HG03097 (cell line): ENCODE measurements at regions not wholly inside any gene's neighbourhood (a gene's known extent, or its start where the extent isn't known, plus 50 kb on each side); places are given as distances from the start of the nearest gene placed in this dataset.

Experiments
- ATAC-seq: cut with Tn5 transposase; IDR thresholded peaks from one replicate; pipeline ENCODE4 v1.9.1; 2021; ENCODE audit not compliant: unreplicated experiment, low FRiP score

GRCh38 chr22:34038801-34039555 lies 118.7 kb upstream of the LARGE1 start:
- ATAC-seq: no peak

DNA sequence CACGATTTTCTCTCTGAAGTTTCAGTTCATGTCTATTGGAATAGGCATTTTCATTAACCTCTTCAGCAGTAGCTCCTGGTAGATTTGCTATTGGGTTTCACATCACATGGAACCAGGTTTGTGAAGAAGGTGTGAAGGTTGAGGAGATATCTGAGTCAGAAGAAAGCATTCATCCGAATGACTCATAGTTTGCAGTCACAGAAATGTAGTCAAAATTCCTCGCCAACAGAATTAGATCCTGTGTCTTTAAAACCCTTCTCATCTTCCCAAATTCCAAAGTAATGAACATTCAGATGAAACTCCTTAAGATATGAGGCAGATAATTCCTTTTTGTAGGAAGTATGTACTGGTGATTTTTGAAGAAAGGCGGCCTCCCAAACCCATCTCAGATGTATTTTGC lies 125.0 kb upstream of the LARGE1 start:
- ATAC-seq: no peak

DNA sequence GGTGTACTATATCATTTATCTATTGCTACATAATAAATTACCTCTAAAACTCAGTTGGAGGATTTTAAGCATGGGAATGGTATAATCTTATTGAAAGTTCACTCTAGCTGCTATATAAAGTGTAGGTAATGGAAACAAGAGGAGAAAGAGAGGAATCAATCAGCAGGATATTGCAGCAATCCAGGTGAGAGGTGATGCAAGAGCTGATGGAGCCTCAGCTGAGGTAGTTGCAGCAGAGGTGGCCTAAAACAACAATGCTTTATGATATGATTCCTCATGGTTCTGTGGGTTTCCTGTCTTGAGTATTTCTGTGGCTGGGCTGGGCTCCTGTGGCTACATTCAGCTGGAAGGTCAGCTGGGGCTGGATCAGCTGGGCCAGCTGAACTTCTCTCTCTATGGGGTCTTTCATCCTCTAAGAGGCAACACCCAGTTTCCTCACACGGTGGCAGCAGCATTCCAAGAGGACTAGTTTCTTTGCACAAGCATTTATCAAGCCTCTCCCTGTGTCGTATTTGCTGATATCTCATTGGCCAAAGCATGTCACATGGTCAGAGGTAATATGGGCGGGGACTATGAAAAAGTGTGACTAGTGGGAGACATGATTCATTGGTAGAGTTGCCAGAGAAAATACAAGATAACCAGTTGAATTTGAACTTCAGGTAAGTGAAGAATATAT lies 135.4 kb upstream of the LARGE1 start:
- ATAC-seq: no peak

DNA sequence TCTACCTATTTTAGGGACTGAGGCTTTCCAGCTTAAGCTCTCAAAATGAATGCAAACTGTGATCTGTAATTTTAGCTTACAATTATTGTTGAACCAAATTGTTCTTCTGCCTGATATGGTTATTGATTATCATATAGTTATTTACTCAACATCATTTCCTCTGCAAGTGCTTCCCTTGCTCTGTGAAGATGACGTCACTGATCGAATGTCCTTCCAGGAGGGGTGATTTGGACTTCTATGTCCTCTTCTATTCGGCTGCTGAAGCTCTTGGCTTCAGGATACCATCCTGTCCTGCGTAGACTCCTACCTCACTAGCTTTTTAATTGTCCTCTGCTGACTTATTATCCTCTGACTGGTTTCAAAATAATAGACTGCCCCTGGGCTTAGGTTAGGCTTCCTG lies 137.4 kb upstream of the LARGE1 start:
- no peak for ATAC-seq

DNA sequence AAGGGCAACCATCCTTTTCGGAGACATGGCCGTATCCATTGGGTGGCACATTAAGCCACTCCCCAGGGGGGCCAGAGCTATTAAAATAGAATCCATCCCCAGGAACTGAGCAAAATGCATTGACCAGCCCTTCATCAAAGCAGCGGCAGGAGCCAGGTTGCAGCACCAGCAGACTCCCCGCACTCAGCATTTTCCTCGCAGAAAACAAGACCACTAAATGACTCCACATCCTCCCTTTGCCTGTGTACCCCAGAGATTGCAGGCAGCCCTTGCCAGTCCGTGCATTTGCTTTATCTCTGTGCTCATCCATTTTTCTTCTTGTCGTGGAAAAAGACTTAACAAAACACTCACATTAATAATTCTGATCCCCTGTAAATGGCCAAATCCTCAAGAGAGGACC lies 144.4 kb upstream of the LARGE1 start:
- ATAC-seq: no peak

- ATAC-seq: no peak
Measured at GRCh38 chr22:34067031-34067430, 146.8 kb upstream of the LARGE1 start.

DNA sequence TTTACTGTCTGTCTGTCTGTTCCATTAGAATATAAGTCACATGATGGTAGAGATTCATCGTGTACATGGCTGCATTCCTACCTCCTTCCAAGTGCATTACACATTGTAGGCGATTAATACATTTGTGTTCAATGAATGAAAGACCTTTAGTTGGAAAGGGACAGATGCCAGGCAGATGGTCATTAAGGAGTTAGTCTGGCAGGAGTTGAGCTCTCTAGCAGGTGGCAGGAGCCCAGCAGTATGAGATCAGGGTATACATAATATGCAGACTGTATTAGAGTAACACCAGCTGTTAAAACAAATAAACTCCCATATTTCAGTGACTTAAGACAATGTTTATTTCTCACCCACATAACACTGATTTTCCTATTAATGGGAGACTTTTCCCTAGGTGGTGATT lies 147.7 kb upstream of the LARGE1 start:
- ATAC-seq: no peak

DNA sequence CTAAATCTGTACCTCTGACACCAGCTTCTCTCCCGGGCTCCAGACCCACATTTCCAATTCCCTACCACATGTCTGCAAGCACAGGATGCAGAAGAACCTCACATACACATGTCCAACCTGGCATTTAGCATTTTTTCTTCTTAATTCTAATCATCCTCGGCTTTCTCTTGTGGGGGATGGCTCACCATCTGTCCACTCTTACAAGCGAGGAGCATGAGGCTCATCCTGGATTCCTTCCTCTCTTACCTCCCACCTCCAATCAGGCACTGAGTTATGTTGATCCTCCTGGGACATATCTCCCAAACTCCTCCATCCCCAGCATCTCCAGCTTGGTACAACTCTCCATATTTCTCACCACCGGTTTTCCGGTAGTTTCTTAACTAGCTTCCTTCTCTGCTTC lies 149.8 kb upstream of the LARGE1 start:
- ATAC-seq: no peak

DNA sequence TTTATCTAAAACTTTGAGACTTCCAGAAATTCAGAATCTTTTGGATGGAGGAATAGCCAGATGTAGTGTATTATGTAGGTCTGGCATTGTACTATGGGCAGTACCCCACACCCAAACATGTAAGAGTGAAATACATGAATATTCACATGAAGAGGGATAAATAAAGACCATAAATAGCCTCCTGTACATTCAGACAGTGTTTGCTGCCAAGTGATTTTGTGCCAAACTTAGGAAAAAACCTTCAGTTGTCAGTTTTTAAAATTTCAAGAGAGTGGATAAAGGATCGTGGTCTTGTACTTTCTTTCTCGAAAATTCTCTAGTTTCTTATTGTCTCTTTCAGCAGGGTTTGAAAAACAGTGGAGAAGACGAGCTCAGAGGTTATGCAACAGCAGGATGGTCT lies 150.3 kb upstream of the LARGE1 start:
- no peak for ATAC-seq

DNA sequence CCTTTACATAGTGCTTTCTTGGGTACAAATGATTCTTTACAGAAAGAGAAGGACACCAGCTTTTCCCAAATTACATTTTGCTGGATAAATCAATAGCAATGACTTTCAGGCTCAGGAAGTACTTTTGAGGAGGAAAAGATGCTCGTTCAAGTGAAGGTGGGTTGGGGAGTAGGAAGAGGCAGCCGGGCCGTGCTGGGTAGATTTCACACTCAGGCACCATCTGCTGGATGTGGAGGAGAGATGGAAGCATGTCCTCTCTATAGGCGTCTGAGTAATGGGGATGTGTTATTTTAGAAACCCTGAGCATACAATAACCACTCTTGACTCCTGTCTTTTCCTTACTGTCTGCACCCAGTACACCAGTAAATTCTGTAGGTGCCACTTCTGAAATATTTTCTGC lies 152.3 kb upstream of the LARGE1 start:
- no peak for ATAC-seq

- no peak for ATAC-seq
Measured at GRCh38 chr22:34080433-34080832, 160.2 kb upstream of the LARGE1 start.

DNA sequence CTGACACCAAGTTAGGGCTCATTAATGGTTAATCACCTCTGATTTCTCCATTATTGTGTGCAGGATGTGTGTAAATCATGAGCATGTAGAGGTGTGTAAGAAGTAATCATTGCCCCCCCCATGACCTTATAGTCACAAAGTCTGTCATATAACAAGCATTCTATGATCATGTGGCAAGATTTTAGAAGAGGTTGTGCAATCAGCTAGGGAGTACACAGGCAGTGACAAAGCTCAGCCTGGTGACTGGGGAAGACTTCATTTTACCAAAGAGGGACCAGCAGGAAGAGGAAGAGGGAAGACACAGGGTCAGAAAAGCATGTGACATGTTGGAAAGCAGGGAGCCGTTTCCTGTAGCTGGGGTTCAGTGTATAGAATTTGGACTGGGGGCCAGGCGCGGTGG lies 176.5 kb upstream of the LARGE1 start:
- ATAC-seq: no peak

- no peak for ATAC-seq
Measured at GRCh38 chr22:34099278-34099677, 179.0 kb upstream of the LARGE1 start.

GRCh38 chr22:34102633-34103032 lies 182.4 kb upstream of the LARGE1 start:
- no peak for ATAC-seq

DNA sequence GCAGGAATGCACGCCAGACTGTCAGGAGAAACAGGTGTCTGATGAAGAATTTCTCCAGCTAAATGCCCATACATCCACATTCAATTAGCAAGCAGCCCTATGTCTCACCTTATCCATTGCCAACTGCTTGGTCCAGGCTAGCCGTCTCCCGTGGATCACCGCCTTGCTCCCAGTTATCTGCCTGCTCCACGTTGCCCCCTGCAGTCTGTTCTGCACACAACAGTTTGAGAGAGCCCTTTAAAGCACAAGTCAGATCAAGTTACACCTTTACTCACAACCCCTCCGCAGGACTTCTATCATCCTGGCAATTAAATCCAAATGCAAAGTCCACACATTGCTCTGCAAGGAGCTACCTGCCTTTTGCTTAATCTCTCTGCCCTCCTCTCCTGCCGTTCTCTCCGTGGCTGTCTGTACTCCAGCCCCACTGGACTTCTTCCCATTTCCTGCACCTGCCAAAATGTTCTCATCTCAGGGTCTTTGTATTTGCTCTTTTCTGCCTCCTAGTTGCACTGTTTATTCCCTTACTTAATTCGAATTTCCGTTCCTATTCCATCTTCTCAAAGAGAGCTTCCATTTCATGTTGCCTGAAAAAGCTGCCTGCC lies 185.3 kb upstream of the LARGE1 start:
- no peak for ATAC-seq

- no peak for ATAC-seq
Measured at GRCh38 chr22:34108168-34108567, 187.9 kb upstream of the LARGE1 start.

DNA sequence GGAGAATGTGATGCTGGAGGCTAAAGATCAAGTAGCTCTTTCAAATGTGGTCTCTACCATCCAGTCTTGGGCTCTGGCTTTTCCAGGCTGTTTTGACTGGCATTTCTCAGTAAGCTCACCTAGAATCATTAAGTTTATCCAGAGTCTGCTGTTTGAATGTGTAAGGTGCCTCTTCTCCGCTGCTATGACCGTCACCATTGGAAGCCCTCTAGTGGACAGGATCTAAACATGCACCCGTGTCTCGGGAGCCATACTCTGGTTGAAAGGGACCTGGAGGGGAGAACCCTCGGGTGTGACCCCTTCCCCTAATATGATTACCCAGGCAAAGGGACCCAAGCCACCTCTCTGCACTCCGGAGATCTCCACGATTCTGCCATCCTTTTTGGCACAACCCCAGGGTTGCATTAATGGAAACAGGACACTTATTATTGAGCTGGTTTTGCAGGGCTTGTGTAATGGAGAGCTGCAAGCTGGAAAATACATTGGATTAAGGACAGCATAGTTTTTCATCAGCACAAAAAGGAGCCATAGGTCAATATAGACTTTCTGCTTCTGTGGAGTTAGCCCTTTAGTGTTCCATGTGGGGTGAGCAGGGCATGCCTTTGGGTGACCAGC lies 191.0 kb upstream of the LARGE1 start:
- no peak for ATAC-seq

GRCh38 chr22:34113381-34113780 lies 193.1 kb upstream of the LARGE1 start:
- ATAC-seq: no peak

GRCh38 chr22:34114406-34114805 lies 194.1 kb upstream of the LARGE1 start:
- no peak for ATAC-seq

- no peak for ATAC-seq
Measured at GRCh38 chr22:34115722-34116121, 195.4 kb upstream of the LARGE1 start.

DNA sequence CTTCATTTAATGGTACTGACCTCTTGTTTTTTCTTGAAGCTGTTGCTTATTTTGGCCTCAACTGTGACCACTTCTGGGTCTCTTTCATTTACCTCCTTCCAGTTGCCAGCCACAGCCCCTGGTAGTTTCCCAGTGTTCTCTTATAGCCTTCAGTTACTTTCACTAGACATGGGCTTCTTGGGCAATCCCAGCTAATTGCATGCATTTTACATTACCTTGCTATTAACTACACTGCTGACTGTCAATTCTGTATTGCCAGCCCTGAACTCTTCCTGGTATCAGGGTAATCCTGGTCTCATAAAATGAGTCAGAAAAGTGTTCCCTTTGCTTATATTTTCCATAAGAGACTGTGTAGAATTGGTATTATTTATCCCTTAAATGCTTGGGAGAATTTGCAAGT lies 195.8 kb upstream of the LARGE1 start:
- ATAC-seq: no peak

DNA sequence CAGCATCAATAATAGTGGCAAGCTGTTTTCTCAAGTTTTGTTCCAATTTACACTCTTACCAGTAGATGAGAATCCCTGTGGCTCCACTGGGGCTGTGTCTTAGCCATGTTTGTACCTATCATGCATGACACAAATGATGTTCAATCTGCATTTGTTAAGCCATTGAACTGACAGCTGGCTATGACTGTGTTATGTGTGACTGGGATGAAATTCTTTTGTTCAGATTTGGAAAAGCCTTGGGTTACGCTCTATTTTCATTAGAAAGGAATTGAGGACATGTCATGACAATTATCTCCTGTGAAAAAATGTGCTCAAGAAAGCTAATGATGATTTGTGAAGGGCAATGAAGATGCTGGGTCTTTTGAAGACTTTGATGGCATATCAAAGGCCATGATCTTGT lies 201.8 kb upstream of the LARGE1 start:
- no peak for ATAC-seq
